Suprapubic skin (tissue), 4 donors: ENCODE measurements at regions not wholly inside any gene's neighbourhood (a gene's known extent, or its start where the extent isn't known, plus 50 kb on each side); places are given as distances from the start of the nearest gene placed in this dataset.

ENCODE experiments used
- DNase-seq, 2 donors: peaks; one replicate each; pipeline ENCODE4 v3.0.0-alpha.2; 2019; ENCODE audit warnings: low spot score in 2 of 2
- H3K27ac ChIP-seq: fragments of 200-600 bp; sonication (generic); one replicate; pipeline ENCODE4 v1.5.1; 2019
- H3K27me3 ChIP-seq: fragments of 200-600 bp; sonication (generic); one replicate; pipeline ENCODE4 v1.5.1; 2019
- H3K36me3 ChIP-seq: fragments of 200-600 bp; sonication (generic); one replicate; pipeline ENCODE4 v1.5.1; 2019
- H3K4me1 ChIP-seq: fragments of 200-600 bp; sonication (generic); one replicate; pipeline ENCODE4 v1.5.1; 2019
- H3K4me3 ChIP-seq: fragments of 200-600 bp; sonication (generic); one replicate; pipeline ENCODE4 v1.5.1; 2019; ENCODE audit warnings: mild to moderate bottlenecking
- H3K9me3 ChIP-seq: fragments of 200-600 bp; sonication (generic); one replicate; pipeline ENCODE4 v1.5.1; 2019
- EP300 ChIP-seq: sonication (generic); formaldehyde crosslinking; IDR thresholded peaks from one replicate; pipeline ENCODE4 v1.6.1; 2017; ENCODE audit warnings: antibody characterized with exemption
- POLR2A ChIP-seq, 2 donors: fragments of 450-650 bp; IDR thresholded peaks; one replicate each; pipeline ENCODE4 v1.6.1; 2017; ENCODE audit warnings: antibody characterized with exemption in 2 of 2, mild to moderate bottlenecking in 2 of 2, moderate library complexity in 2 of 2
- POLR2AphosphoS5 ChIP-seq, 3 donors: sonication (generic); formaldehyde crosslinking; IDR thresholded peaks; one replicate each; pipeline ENCODE4 v1.6.1; 2017; ENCODE audit warnings: antibody characterized with exemption in 3 of 3
- WGBS: methylation state at CpG from one replicate; pipeline ENCODE4 v1.1.5; 2018; 5-methylcytosine and 5-hydroxymethylcytosine counted together
- TF ChIP-seq, protein P1 (sequence below), 2 donors: fragments of 200-600 bp in 1 of 2; fragments of 450-650 bp in 1 of 2; sonication (generic) in 1 of 2; IDR thresholded peaks; one replicate each; pipeline ENCODE4 v1.5.1; 2016 to 2019; ENCODE audit warnings: antibody characterized with exemption in 2 of 2, mild to moderate bottlenecking in 1 of 2, moderate library complexity in 1 of 2

DNA sequence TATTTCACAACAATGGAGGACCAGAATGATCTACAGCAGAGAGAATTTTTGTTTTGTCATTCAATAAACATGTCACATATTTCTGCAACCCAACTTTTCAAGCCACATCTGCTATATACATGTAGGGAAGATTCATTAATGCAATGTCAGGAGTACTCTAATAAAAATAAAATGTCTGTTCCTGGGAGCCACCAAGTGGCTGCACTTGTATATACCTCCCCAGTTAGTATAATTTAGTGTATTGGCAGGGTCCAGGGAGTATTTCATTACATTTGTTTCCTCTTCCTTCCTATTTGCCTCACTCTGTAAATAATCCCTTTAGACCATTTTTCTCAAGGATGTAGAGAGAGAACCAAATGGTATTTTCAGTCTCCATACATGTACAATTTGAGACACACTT, 1169.0 kb downstream of the DIAPH3 start:
- TF ChIP-seq POLR2AphosphoS5 (IDR thresholded peaks at IDR 0.05): no peak
- DNase-seq: no peak
- no peaks in the 10 kb centered on the region for H3K36me3 ChIP-seq
- no peak overlapping the region for H3K27ac ChIP-seq
- no peak overlapping the region for H3K4me3 ChIP-seq
- H3K4me1 ChIP-seq: no peaks in the 10 kb centered on the region
- H3K27me3 ChIP-seq: no peaks in the 10 kb centered on the region
- no peaks in the 10 kb centered on the region for H3K9me3 ChIP-seq

DNA sequence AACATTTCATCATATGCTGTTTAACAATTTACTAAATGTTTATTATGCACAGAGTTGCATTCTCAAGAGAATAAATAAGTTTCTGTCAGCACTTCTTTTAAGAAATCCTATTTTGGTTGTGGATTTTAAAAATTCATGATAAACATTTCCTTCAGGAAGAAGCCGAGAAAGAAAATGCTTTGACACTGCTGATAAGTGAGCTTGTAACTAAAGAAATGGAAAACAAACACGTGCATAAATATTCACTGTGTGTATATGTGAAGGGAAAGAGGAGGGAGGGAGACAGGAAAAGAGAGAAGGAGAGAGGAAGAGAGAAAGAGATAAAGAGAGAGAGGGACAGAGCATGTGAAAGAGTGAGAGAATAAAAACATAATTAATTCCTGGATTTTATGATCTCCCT, 1165.0 kb downstream of the DIAPH3 start:
- no peaks in the 10 kb centered on the region for H3K9me3 ChIP-seq
- no peak for DNase-seq
- H3K27me3 ChIP-seq: no peaks in the 10 kb centered on the region
- H3K27ac ChIP-seq: no peak overlapping the region
- 63% methylated on average over 2 of the region's 2 CpGs for WGBS
- H3K4me3 ChIP-seq: no peak overlapping the region
- H3K4me1 ChIP-seq: no peaks in the 10 kb centered on the region
- TF ChIP-seq, protein P1, sequence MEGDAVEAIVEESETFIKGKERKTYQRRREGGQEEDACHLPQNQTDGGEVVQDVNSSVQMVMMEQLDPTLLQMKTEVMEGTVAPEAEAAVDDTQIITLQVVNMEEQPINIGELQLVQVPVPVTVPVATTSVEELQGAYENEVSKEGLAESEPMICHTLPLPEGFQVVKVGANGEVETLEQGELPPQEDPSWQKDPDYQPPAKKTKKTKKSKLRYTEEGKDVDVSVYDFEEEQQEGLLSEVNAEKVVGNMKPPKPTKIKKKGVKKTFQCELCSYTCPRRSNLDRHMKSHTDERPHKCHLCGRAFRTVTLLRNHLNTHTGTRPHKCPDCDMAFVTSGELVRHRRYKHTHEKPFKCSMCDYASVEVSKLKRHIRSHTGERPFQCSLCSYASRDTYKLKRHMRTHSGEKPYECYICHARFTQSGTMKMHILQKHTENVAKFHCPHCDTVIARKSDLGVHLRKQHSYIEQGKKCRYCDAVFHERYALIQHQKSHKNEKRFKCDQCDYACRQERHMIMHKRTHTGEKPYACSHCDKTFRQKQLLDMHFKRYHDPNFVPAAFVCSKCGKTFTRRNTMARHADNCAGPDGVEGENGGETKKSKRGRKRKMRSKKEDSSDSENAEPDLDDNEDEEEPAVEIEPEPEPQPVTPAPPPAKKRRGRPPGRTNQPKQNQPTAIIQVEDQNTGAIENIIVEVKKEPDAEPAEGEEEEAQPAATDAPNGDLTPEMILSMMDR (IDR thresholded peaks at IDR 0.05): no peak
- TF ChIP-seq POLR2A (IDR thresholded peaks at IDR 0.05) (no peak), POLR2AphosphoS5 (IDR thresholded peaks at IDR 0.05) (no peak), EP300 (no peak)
- no peaks in the 10 kb centered on the region for H3K36me3 ChIP-seq

DNA sequence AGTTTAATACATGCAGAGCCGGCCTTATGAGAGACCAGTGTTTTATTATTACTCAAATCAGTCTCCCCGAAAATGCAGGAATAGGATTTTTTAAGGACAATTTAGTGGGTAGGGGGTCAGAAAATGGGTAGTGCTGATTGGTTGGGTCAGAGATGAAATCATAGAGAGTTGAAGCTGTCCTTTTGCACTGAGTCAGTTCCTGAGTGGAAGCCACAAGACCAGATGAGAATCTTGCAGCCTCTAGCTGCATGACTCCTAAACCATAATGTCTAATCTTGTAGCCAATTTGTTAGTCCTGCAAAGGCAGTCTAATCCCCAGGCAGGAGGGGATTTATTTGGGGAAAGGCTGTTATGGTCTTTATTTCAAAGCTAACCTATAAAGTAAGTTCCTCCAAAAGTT, 1163.9 kb downstream of the DIAPH3 start:
- DNase-seq: no peak
- H3K4me3 ChIP-seq: no peak overlapping the region
- TF ChIP-seq POLR2AphosphoS5 (IDR thresholded peaks at IDR 0.05) (no peak), POLR2A (IDR thresholded peaks at IDR 0.05) (no peak), EP300 (no peak)
- TF ChIP-seq, protein P1 (IDR thresholded peaks at IDR 0.05): no peak
- no peak overlapping the region for H3K27ac ChIP-seq
- no peaks in the 10 kb centered on the region for H3K9me3 ChIP-seq
- 94% methylated on average over 2 of the region's 2 CpGs for WGBS
- H3K36me3 ChIP-seq: no peaks in the 10 kb centered on the region
- H3K27me3 ChIP-seq: no peaks in the 10 kb centered on the region
- H3K4me1 ChIP-seq: no peaks in the 10 kb centered on the region

DNA sequence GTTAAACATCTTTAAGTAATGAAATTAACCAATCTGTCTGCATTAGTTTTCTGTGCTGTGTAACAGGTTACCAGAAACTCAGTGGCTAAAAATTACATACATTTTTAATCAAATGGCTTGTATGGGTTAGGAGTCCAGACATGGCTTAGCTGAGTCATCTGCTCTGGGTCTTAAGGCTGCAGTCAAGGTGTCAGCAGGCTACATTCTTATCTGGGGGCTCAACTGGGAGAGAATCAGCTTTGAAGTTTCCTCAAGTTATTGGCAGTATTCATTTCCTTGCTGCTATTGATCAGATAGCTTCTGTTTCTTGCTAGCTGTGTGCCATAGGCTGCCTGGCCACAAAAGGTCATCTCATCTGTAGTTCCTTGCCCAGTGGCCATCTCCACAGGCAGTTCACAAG, 1163.0 kb downstream of the DIAPH3 start:
- no peaks in the 10 kb centered on the region for H3K4me1 ChIP-seq
- H3K27ac ChIP-seq: no peak overlapping the region
- no peak for DNase-seq
- TF ChIP-seq, protein P1 (IDR thresholded peaks at IDR 0.05): no peak
- TF ChIP-seq POLR2AphosphoS5 (IDR thresholded peaks at IDR 0.05): no peak
- TF ChIP-seq POLR2A (IDR thresholded peaks at IDR 0.05): no peak
- TF ChIP-seq EP300: no peak
- H3K4me3 ChIP-seq: no peak overlapping the region
- H3K27me3 ChIP-seq: no peaks in the 10 kb centered on the region
- H3K36me3 ChIP-seq: no peaks in the 10 kb centered on the region
- no peaks in the 10 kb centered on the region for H3K9me3 ChIP-seq

DNA sequence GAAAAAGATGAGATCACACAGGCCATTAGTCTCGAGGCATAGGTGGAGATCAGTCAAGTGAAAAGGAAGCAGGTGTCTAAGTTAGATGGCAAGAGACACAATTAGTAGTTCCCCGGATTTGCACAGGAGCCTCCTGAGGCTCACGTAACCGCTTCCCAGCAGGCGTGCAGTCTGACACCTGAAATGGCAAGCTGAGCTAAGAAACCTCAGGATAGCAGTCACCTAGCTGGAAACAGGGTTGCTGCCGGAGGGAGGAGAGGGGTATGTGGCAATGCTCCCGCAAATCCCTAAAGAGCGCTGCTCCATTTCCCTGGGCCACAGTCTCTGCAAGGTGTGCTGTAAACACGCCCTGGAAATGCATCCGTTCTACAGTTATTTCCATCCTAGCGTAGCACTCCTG, 1151.0 kb downstream of the DIAPH3 start:
- Histone ChIP-seq H3K4me3 (no peak overlapping the region), H3K27me3 (no peaks in the 10 kb centered on the region), H3K9me3 (no peaks in the 10 kb centered on the region), H3K4me1 (no peaks in the 10 kb centered on the region), H3K27ac (no peak overlapping the region), H3K36me3 (no peaks in the 10 kb centered on the region)
- DNase-seq: no peak
- 73% methylated on average over 11 of the region's 11 CpGs for WGBS
- TF ChIP-seq, protein P1 (IDR thresholded peaks at IDR 0.05): no peak
- no peak for TF ChIP-seq EP300
- TF ChIP-seq POLR2A (IDR thresholded peaks at IDR 0.05): no peak

DNA sequence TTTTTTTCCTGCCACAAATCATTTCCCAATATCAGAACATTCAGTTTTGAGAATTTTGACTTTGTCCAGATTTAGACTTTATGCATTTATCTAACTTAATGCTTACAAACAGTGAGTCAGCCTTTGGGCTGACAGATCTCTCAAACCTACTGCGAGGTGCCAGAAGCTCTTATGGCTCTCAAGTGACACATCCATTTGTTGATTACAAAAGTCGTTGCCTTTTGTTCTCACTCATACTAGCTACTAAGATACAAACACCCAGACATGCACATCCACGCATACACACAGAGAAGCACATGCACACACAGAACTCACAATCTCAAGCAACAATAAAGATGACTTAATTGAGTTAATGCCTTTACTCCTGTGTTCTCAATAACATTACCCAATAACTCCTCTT, 1147.5 kb downstream of the DIAPH3 start:
- no peak for DNase-seq
- Histone ChIP-seq H3K36me3 (no peaks in the 10 kb centered on the region), H3K27me3 (no peaks in the 10 kb centered on the region), H3K27ac (no peak overlapping the region), H3K4me3 (no peak overlapping the region), H3K4me1 (no peaks in the 10 kb centered on the region), H3K9me3 (no peaks in the 10 kb centered on the region)
- WGBS: 75% methylated on average over 3 of the region's 3 CpGs
- TF ChIP-seq POLR2AphosphoS5 (IDR thresholded peaks at IDR 0.05) (no peak), EP300 (no peak)
